ENCODE measurements at regions not wholly inside any gene's neighbourhood (a gene's known extent, or its start where the extent isn't known, plus 50 kb on each side); places are given as distances from the start of the nearest gene placed in this dataset.
A peak's percentile ranks its signal among the peaks of the same experiment; 100 is the strongest.

DNA sequence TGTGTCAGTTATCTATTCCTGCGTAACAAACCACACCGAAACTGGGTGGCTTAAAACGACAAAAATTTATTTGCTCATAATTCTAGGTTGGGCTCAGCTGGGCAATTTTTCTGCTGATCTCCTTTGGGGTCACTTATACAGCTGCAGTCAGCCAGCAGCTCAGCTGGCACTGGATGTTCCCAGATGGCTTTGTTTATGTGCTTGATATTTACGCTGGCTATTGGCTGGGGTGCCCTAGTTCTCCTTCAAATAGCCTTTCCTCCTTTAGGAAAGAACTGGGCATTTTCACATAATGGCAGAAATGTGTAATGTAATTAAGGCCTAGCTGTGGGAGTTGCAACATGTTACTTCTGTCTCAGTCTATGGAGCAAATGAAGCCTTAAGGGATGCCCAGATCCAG lies 142.2 kb downstream of the B3GNT2 start:
- no peaks in the 10 kb centered on the region for H3K27me3 ChIP-seq (ENCODE audit: control insufficient read depth, insufficient read depth, low read length)
- no peaks in the 10 kb centered on the region for H3K4me1 ChIP-seq (ENCODE audit: control insufficient read depth, insufficient read depth, low read length)
- H3K4me3 ChIP-seq (ENCODE audit: low read length): no peak overlapping the region
- H3K9me3 ChIP-seq (replicated peaks; ENCODE audit: control insufficient read depth, low read depth, low read length): no peaks in the 10 kb centered on the region
- no peak for DNase-seq
- H3K27ac ChIP-seq (ENCODE audit: low read length): no peak overlapping the region
- no peaks in the 10 kb centered on the region for H3K36me3 ChIP-seq (ENCODE audit: control insufficient read depth, insufficient read depth, low read length)
- 60% methylated on average over 1 of the region's 4 CpGs for WGBS (ENCODE audit: insufficient coverage)

DNA sequence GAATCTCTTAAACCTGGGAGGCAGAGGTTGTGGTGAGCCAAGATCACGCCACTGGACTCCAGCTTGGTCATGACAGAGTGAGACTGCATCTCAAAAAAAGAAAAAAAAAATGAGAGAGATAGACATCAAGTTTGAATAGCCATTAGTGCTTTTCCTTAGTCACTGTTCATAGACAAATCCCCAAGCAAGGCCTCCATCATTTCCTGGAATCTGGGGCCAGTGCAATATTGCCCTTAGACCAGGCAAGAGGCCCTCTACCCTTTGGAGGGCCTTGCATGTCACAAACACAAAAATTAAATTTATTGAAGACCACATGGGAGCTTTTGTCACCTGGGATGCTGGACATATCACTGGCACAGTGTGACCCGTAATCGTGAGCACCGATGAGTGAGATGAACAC lies 141.5 kb downstream of the B3GNT2 start:
- no peaks in the 10 kb centered on the region for H3K4me1 ChIP-seq (ENCODE audit: control insufficient read depth, insufficient read depth, low read length)
- no peak overlapping the region for H3K27ac ChIP-seq (ENCODE audit: low read length)
- 85% methylated on average over 2 of the region's 4 CpGs for WGBS (ENCODE audit: insufficient coverage)
- no peak for DNase-seq
- no peaks in the 10 kb centered on the region for H3K9me3 ChIP-seq (replicated peaks; ENCODE audit: control insufficient read depth, low read depth, low read length)
- no peak overlapping the region for H3K4me3 ChIP-seq (ENCODE audit: low read length)
- no peaks in the 10 kb centered on the region for H3K36me3 ChIP-seq (ENCODE audit: control insufficient read depth, insufficient read depth, low read length)
- no peaks in the 10 kb centered on the region for H3K27me3 ChIP-seq (ENCODE audit: control insufficient read depth, insufficient read depth, low read length)

DNA sequence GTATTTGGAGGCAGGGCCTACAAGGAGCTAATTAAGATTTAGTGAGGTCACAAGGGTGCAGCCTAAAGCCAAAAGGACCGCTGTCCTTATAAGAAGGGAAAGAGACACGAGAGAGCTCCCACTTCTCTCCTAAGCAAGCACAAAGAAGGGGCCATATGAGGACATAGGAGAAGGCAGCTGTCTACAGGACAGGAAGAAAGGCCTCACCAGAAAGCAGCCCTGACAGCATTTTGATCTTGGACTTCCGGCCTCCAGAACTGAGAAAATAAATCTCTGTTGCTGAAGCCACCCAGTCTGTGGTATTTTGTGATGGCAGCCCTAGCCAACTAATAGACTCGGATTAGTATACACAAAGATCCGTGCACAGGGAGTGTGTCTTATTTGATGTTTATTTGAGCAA lies 139.7 kb downstream of the B3GNT2 start:
- H3K4me3 ChIP-seq (ENCODE audit: low read length): no peak overlapping the region
- WGBS (ENCODE audit: insufficient coverage): 88% methylated on average over 1 of the region's 5 CpGs
- DNase-seq: peak; percentile 21
- no peaks in the 10 kb centered on the region for H3K36me3 ChIP-seq (ENCODE audit: control insufficient read depth, insufficient read depth, low read length)
- no peaks in the 10 kb centered on the region for H3K9me3 ChIP-seq (replicated peaks; ENCODE audit: control insufficient read depth, low read depth, low read length)
- no peaks in the 10 kb centered on the region for H3K27me3 ChIP-seq (ENCODE audit: control insufficient read depth, insufficient read depth, low read length)
- H3K4me1 ChIP-seq (ENCODE audit: control insufficient read depth, insufficient read depth, low read length): no peaks in the 10 kb centered on the region
- no peak overlapping the region for H3K27ac ChIP-seq (ENCODE audit: low read length)

DNA sequence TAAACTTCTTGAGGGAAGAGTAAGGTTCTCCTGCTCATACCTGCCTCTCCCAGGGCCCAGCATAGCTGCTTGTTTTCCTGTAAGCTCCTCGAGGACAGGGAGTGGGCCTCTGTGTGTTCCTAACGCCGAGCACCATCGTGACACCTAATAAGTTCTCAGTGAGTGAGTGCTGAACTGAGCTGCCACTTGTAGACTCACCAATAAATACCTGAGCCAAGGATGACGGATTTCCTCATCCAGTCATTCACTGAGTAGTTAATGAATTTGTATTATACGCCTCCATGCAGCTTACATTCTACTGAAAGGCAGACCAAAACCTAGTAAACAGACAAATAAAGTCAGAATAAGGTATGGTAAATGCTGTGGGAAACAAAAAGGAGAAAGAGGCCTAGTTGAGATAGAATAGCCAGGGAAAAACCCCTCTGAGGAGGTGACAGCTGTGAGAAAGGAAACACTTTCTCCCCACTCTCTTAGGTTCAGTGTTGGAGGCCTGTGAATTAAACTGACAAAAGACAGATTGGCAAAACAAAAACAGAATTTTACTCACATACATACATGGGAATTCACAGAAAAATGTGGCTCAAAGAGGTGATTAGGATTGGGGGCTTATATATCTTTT lies 138.6 kb downstream of the B3GNT2 start:
- Histone ChIP-seq H3K9me3 (replicated peaks; ENCODE audit: control insufficient read depth, low read depth, low read length) (no peaks in the 10 kb centered on the region), H3K36me3 (ENCODE audit: control insufficient read depth, insufficient read depth, low read length) (no peaks in the 10 kb centered on the region), H3K27me3 (ENCODE audit: control insufficient read depth, insufficient read depth, low read length) (no peaks in the 10 kb centered on the region), H3K4me1 (ENCODE audit: control insufficient read depth, insufficient read depth, low read length) (no peaks in the 10 kb centered on the region), H3K4me3 (ENCODE audit: low read length) (no peak overlapping the region), H3K27ac (ENCODE audit: low read length) (no peak overlapping the region)
- no peak for DNase-seq
- 81% methylated on average over 3 of the region's 6 CpGs for WGBS (ENCODE audit: insufficient coverage)

DNA sequence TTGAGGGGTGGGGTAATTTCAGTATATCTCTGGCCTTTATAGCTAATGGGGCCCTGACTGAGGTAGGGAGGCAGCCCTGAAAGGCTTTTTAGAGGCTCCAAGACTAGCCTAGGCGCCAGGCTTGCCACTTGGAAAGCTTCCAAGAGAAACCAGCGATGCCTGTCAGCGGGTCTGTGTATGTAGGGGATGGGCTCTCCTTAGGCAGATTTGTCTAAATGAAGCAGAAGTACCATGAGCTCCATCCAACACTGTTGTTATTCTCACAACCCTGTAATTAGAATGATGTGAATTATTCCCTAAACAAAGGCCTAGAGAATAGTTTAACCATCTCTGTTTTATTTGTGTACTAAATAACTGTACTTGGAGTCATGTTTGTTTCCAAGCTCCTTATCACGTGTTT lies 138.1 kb downstream of the B3GNT2 start:
- no peaks in the 10 kb centered on the region for H3K4me1 ChIP-seq (ENCODE audit: control insufficient read depth, insufficient read depth, low read length)

DNA sequence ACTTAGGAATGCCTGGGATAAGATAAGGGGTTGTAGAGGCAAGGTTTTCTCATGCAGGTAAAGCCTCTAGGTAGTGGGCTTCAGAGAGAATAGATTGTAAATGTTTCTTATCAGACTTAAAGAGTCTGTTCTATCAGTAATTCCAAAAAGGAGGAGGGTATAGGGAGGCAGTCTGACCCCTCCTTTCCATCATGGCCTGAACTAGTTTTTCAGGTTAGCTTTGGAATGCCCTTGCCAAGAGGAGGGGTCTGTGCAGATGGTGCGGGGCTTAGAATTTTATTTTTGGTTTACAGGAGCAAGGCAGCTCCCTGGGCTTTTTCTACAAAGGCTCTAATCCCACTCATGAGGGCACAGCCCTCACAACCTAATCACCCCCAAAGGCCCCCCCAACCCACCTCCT lies 135.0 kb downstream of the B3GNT2 start:
- Histone ChIP-seq H3K4me3 (ENCODE audit: low read length) (no peak overlapping the region), H3K4me1 (ENCODE audit: control insufficient read depth, insufficient read depth, low read length) (no peaks in the 10 kb centered on the region), H3K36me3 (ENCODE audit: control insufficient read depth, insufficient read depth, low read length) (no peaks in the 10 kb centered on the region), H3K27ac (ENCODE audit: low read length) (no peak overlapping the region), H3K27me3 (ENCODE audit: control insufficient read depth, insufficient read depth, low read length) (no peaks in the 10 kb centered on the region), H3K9me3 (replicated peaks; ENCODE audit: control insufficient read depth, low read depth, low read length) (no peaks in the 10 kb centered on the region)
- no peak for DNase-seq
- no CpG with 5 or more reads among the region's 1 CpG for WGBS (ENCODE audit: insufficient coverage)

More for the DNA sequence above, 138.1 kb downstream of the B3GNT2 start:
- no peak for DNase-seq
- 80% methylated on average over 1 of the region's 4 CpGs for WGBS (ENCODE audit: insufficient coverage)
- Histone ChIP-seq H3K4me3 (ENCODE audit: low read length) (no peak overlapping the region), H3K27me3 (ENCODE audit: control insufficient read depth, insufficient read depth, low read length) (no peaks in the 10 kb centered on the region), H3K36me3 (ENCODE audit: control insufficient read depth, insufficient read depth, low read length) (no peaks in the 10 kb centered on the region), H3K9me3 (replicated peaks; ENCODE audit: control insufficient read depth, low read depth, low read length) (no peaks in the 10 kb centered on the region), H3K27ac (ENCODE audit: low read length) (no peak overlapping the region)

DNA sequence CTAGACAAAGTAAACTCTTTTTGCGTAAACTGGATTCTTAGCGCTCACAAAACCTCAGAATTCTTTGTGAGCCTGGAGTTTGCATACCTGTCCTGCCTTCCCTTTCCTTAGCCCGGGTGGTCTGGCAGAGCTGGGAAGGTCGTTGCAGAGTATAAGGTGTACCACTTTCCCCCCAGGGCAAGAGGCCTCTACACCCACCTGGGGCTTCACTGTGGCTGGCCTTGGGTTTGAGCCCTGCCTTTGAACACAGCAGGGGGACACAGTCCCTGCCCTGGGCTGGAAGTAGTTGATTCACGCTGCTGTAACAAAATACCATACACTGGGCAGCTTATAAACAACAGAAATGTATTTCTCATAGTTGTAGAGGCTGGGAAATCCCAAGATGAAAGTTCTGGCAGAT lies 133.9 kb downstream of the B3GNT2 start:
- H3K9me3 ChIP-seq (replicated peaks; ENCODE audit: control insufficient read depth, low read depth, low read length): no peaks in the 10 kb centered on the region

GRCh38 chr2:62326735-62327134 lies 130.8 kb downstream of the B3GNT2 start:
- Histone ChIP-seq H3K4me3 (ENCODE audit: low read length) (no peak overlapping the region), H3K27ac (ENCODE audit: low read length) (no peak overlapping the region), H3K36me3 (ENCODE audit: control insufficient read depth, insufficient read depth, low read length) (no peaks in the 10 kb centered on the region), H3K9me3 (replicated peaks; ENCODE audit: control insufficient read depth, low read depth, low read length) (peaks cover 2% of the 10 kb centered on the region), H3K27me3 (ENCODE audit: control insufficient read depth, insufficient read depth, low read length) (no peaks in the 10 kb centered on the region), H3K4me1 (ENCODE audit: control insufficient read depth, insufficient read depth, low read length) (no peaks in the 10 kb centered on the region)
- no peak for DNase-seq
- 30% methylated on average over 1 of the region's 1 CpG for WGBS (ENCODE audit: insufficient coverage)

More for the DNA sequence above, 133.9 kb downstream of the B3GNT2 start:
- Histone ChIP-seq H3K4me1 (ENCODE audit: control insufficient read depth, insufficient read depth, low read length) (no peaks in the 10 kb centered on the region), H3K4me3 (ENCODE audit: low read length) (no peak overlapping the region), H3K27me3 (ENCODE audit: control insufficient read depth, insufficient read depth, low read length) (no peaks in the 10 kb centered on the region), H3K36me3 (ENCODE audit: control insufficient read depth, insufficient read depth, low read length) (no peaks in the 10 kb centered on the region), H3K27ac (ENCODE audit: low read length) (no peak overlapping the region)
- WGBS (ENCODE audit: insufficient coverage): no CpG with 5 or more reads among the region's 5 CpGs
- no peak for DNase-seq

DNA sequence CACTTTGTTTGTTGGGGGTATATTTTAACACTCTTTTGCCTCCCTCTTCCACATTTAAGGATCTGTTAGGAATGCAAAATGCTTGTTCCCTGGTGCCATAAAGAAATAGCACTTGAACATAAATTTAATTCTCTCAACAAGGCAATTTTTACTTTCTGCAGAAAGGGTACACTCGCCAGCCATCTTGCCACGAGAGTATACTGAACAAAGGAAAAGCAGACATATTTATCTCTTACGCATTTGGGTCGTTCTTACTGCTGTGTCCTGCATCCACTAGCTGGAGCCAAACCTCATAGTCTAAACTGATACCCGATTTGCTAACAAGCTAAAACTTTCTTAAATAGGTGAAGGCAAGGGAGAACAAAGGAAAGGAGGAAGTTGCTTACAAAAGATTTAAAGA lies 129.5 kb downstream of the B3GNT2 start:
- DNase-seq: no peak
- no peaks in the 10 kb centered on the region for H3K36me3 ChIP-seq (ENCODE audit: control insufficient read depth, insufficient read depth, low read length)
- 94% methylated on average over 2 of the region's 5 CpGs for WGBS (ENCODE audit: insufficient coverage)
- H3K27ac ChIP-seq (ENCODE audit: low read length): no peak overlapping the region
- H3K4me1 ChIP-seq (ENCODE audit: control insufficient read depth, insufficient read depth, low read length): no peaks in the 10 kb centered on the region
- H3K4me3 ChIP-seq (ENCODE audit: low read length): no peak overlapping the region
- peaks cover 2% of the 10 kb centered on the region for H3K9me3 ChIP-seq (replicated peaks; ENCODE audit: control insufficient read depth, low read depth, low read length)
- H3K27me3 ChIP-seq (ENCODE audit: control insufficient read depth, insufficient read depth, low read length): no peaks in the 10 kb centered on the region

DNA sequence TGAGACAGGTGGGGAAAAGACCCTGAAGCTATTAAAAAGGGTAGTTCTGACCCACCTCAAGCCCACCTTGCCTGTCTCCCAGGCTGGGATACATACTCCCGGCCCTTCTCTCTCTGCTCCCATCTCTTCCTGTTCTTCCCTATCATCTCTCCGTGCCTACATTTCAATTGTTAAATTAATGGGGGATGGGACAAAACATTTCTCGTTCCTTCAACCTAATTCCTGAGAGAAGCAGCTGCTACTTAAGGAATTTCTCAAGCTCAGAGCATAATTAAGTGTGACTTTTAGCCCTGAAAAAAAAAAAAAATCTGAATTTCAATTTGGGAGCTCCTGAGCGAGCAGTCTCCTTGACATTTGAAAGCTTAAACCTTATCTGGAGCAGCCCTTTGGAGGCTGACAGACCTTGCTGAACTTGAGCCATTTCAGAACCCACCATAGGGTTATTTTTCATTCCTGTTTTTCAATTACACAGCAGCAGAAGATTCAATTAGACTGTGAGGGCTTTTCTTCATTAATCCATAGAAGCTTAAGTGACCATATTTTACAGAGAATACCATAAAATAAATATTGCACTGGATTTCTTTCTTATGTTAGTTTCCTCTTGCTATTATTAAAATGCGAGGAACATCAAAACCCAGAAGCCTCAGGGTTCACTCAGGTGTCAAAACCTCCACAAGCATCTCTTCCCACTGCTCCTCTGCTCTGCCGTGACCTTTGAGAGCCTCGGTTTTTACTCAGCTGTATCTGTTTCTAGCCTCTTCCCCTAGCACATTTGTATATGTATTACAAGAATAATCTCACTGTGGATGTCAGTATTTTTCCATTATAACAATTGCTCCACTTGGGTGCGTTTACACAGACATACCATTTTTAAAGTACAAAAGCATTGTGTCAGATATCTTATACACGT lies 125.7 kb downstream of the B3GNT2 start:
- Histone ChIP-seq H3K27ac (ENCODE audit: low read length) (no peak overlapping the region), H3K4me1 (ENCODE audit: control insufficient read depth, insufficient read depth, low read length) (no peaks in the 10 kb centered on the region), H3K36me3 (ENCODE audit: control insufficient read depth, insufficient read depth, low read length) (no peaks in the 10 kb centered on the region), H3K9me3 (replicated peaks; ENCODE audit: control insufficient read depth, low read depth, low read length) (peaks cover 2% of the 10 kb centered on the region), H3K27me3 (ENCODE audit: control insufficient read depth, insufficient read depth, low read length) (no peaks in the 10 kb centered on the region), H3K4me3 (ENCODE audit: low read length) (no peak overlapping the region)
- no peak for DNase-seq
- WGBS (ENCODE audit: insufficient coverage): 83% methylated on average over 2 of the region's 9 CpGs

Data from muscle of leg (tissue), 3 donors.